M059J (cell line): ENCODE measurements at regions not wholly inside any gene's neighbourhood (a gene's known extent, or its start where the extent isn't known, plus 50 kb on each side); places are given as distances from the start of the nearest gene placed in this dataset.
A peak's percentile ranks its signal among the peaks of the same experiment; 100 is the strongest.

ENCODE experiments used
- DNase-seq: peaks from one replicate; pipeline ENCODE4 v3.0.0-alpha.2; 2012; ENCODE audit warnings: low read depth

- no peak for DNase-seq
These were observed 50.4 kb upstream of the GRIP2 start for GRCh38 chr3:14590569-14590968.

GRCh38 chr3:14592390-14592789 lies 52.2 kb upstream of the GRIP2 start:
- DNase-seq = no peak

GRCh38 chr3:14592836-14593235 lies 52.7 kb upstream of the GRIP2 start:
- no peak for DNase-seq

GRCh38 chr3:14594234-14594633 lies 54.1 kb upstream of the GRIP2 start:
- DNase-seq = no peak

- DNase-seq = no peak
These were observed 55.4 kb upstream of the GRIP2 start for GRCh38 chr3:14595561-14595960.

GRCh38 chr3:14597266-14597665 lies 54.3 kb upstream of the CCDC174 start:
- no peak for DNase-seq

GRCh38 chr3:14598143-14598569 lies 53.4 kb upstream of the CCDC174 start:
- DNase-seq = peak; percentile 32

- DNase-seq = no peak
These were observed 52.1 kb upstream of the CCDC174 start for GRCh38 chr3:14599488-14599887.

GRCh38 chr3:14600075-14600474 lies 51.5 kb upstream of the CCDC174 start:
- DNase-seq = no peak

GRCh38 chr3:14600856-14601610 lies 50.5 kb upstream of the CCDC174 start:
- no peak for DNase-seq

GRCh38 chr3:14601692-14602005 lies 49.9 kb upstream of the CCDC174 start:
- DNase-seq = no peak
